CD8-positive, alpha-beta memory T cell (primary cell): ENCODE measurements at regions not wholly inside any gene's neighbourhood (a gene's known extent, or its start where the extent isn't known, plus 50 kb on each side); places are given as distances from the start of the nearest gene placed in this dataset.
"Not testable (repeated sequence)": the region's sequence is repeated elsewhere in the genome, so short reads cannot be mapped to it uniquely, and the experiment has no call there.

Experiments used
- CTCF ChIA-PET: fragments of 350-600 bp; sonication (Branson Sonifier 250); formaldehyde crosslinking; loops from one replicate; lab custom pipeline; 2021; ENCODE audit warnings: antibody characterized with exemption; lab: Charles Lee
- POLR2A ChIA-PET: fragments of 350-600 bp; sonication (Branson Sonifier 250); formaldehyde crosslinking; loops from one replicate; lab custom pipeline; 2021; ENCODE audit warnings: antibody characterized with exemption; lab: Charles Lee
- DNase-seq, 5 donors: peaks; one replicate each; pipeline versions ENCODE4 v3.0.0 to v3.0.0-alpha.2; 2020 to 2022; ENCODE audit warnings: mixed read lengths in 1 of 5
- H3K27ac ChIP-seq: one replicate; pipeline ENCODE4 v1.7.0; 2013; ENCODE audit warnings: low read depth, mild to moderate bottlenecking, low read length, moderate library complexity
- H3K27me3 ChIP-seq: 2 replicates; pipeline ENCODE4 v1.7.0; 2013; ENCODE audit warnings: low read length, mild to moderate bottlenecking; ENCODE audit not compliant: insufficient read depth, poor library complexity, severe bottlenecking
- H3K36me3 ChIP-seq: 2 replicates; pipeline ENCODE4 v1.7.0; 2013; ENCODE audit warnings: mild to moderate bottlenecking, low read length, moderate library complexity; ENCODE audit not compliant: insufficient read depth
- H3K4me1 ChIP-seq: 2 replicates; pipeline ENCODE4 v1.7.0; 2013; ENCODE audit warnings: mild to moderate bottlenecking, low read length, moderate library complexity; ENCODE audit not compliant: insufficient read depth
- H3K4me3 ChIP-seq: 2 replicates; pipeline ENCODE4 v1.7.0; 2013; ENCODE audit warnings: mild to moderate bottlenecking, low read length
- H3K9me3 ChIP-seq: 2 replicates; pipeline ENCODE4 v1.7.0; 2013; ENCODE audit warnings: mild to moderate bottlenecking, low read length
- H3K27ac Mint-ChIP-seq, 8 donors: one replicate each; pipeline ENCODE4 v1.8.0; 2020 to 2021; ENCODE audit warnings: mixed read lengths in 8 of 8, mild to moderate bottlenecking in 6 of 8, inconsistent platforms in 3 of 8, moderate library complexity in 3 of 8
- H3K27me3 Mint-ChIP-seq, 2 donors: one replicate each; pipeline ENCODE4 v1.8.0; 2020 to 2021; ENCODE audit warnings: mixed read lengths in 2 of 2, mild to moderate bottlenecking in 1 of 2, moderate library complexity in 1 of 2
- H3K36me3 Mint-ChIP-seq, 3 donors: one replicate each; pipeline ENCODE4 v1.8.0; 2020 to 2021; ENCODE audit warnings: mixed read lengths in 3 of 3, inconsistent platforms in 1 of 3, mild to moderate bottlenecking in 1 of 3
- H3K4me1 Mint-ChIP-seq, 3 donors: one replicate each; pipeline ENCODE4 v1.8.0; 2020 to 2021; ENCODE audit warnings: mixed read lengths in 3 of 3, inconsistent platforms in 1 of 3, mild to moderate bottlenecking in 1 of 3
- H3K4me3 Mint-ChIP-seq, 7 donors: one replicate each; pipeline ENCODE4 v1.8.0; 2020 to 2021; ENCODE audit warnings: mixed read lengths in 7 of 7, mild to moderate bottlenecking in 6 of 7, moderate library complexity in 4 of 7, inconsistent platforms in 2 of 7
- H3K9me3 Mint-ChIP-seq, 5 donors: one replicate each; pipeline ENCODE4 v1.8.0; 2020 to 2022; ENCODE audit warnings: mixed read lengths in 5 of 5, mild to moderate bottlenecking in 3 of 5, moderate library complexity in 2 of 5, inconsistent platforms in 1 of 5

DNA sequence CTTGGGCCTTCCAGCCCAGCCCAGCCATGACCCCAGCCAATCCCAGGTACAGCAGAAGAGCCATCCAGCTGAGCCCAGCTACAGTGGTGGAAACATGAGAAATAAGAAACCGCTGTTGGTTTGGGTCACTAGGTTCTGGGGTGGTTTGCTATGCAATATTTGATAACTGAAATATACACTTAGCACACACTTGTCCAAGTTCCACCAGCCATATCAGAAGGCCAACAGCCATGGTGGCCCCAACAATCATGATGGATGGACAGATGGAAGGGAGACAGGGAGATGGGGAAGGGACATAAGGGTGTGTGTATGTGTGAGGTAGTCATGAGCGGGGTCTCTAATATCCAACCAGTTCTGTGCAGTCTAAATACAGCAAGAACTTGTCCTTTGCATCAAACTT is 86.5 kb downstream of the KCNJ18 start:
- H3K4me3 ChIP-seq, H3K4me1 ChIP-seq, H3K27ac ChIP-seq, H3K27me3 ChIP-seq, H3K9me3 Mint-ChIP-seq, H3K4me1 Mint-ChIP-seq, H3K36me3 ChIP-seq, POLR2A ChIA-PET, H3K27me3 Mint-ChIP-seq, H3K9me3 ChIP-seq, H3K4me3 Mint-ChIP-seq, CTCF ChIA-PET, H3K27ac Mint-ChIP-seq, H3K36me3 Mint-ChIP-seq, DNase-seq: not testable (repeated sequence)

DNA sequence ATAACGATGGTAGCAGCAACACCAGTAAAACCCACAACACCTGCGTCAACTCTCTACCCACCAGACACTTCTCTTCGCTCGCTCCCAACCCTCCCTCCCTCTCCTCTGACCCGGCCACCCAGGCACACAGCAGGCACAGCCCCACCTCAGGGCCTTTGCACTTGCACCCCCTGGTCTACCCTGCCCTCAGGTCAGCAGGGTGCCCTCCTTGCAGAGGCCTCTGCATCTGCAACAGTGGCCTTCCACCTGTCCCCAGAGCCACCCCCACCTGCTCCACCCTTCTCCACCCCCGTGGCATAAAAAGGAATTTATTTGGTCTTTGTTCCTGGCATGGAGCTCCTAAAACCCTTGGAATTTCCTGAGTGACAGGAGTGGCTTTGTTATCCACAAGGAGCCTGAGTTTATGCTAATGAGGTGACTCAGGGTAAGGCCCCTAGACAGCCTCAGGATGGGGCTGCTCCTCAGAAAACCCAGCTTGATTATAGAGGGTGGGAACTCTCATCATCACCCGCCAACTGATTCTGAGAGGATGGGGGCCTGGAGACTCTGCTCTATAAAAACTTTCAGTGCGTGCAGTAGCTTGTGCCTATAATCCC is 88.1 kb downstream of the KCNJ18 start:
- H3K36me3 Mint-ChIP-seq, H3K27me3 ChIP-seq, POLR2A ChIA-PET, H3K27me3 Mint-ChIP-seq, H3K27ac Mint-ChIP-seq, H3K4me3 Mint-ChIP-seq, H3K4me3 ChIP-seq, CTCF ChIA-PET, H3K27ac ChIP-seq, H3K4me1 Mint-ChIP-seq, H3K36me3 ChIP-seq, H3K4me1 ChIP-seq, H3K9me3 ChIP-seq, H3K9me3 Mint-ChIP-seq, DNase-seq: not testable (repeated sequence)

DNA sequence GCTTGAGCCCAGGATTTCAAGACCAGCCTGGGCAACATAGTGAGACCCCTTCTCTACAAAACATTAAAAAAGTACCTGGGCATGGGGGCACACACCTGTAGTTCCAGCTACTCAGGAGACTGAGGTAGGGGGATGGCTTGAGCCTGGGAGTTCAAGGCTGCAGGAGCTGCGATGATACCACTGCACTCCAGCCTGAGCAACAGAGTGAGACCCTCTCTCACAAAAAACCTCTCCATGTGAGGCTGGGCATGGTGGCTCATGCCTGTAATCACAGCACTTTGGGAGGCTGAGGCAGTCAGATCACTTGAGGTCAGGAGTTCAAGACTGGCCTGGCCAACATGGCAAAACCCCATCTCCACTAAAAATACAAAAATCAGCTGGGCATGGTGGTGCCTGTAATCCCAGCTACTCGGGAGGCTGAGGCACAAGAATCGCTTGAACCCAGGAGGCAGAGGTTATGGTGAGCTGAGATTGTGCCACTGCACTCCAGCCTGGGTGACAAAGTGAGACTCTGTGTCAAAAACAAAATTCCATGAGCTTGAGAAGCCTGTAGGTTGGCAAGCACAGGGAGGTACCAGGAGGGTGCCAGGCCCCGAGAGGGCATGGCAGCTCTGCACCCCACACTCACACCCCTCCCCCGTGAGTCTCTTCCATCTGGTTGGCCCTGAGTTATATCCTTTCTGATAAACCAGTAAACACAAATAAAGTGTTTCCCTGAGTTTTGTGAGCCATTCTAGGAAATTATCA is 88.8 kb downstream of the KCNJ18 start:
- POLR2A ChIA-PET, H3K27me3 Mint-ChIP-seq, H3K27ac ChIP-seq, H3K4me1 Mint-ChIP-seq, CTCF ChIA-PET, H3K4me3 ChIP-seq, H3K27me3 ChIP-seq, H3K4me1 ChIP-seq, H3K4me3 Mint-ChIP-seq, H3K27ac Mint-ChIP-seq, DNase-seq, H3K9me3 Mint-ChIP-seq, H3K36me3 Mint-ChIP-seq, H3K36me3 ChIP-seq, H3K9me3 ChIP-seq: not testable (repeated sequence)

DNA sequence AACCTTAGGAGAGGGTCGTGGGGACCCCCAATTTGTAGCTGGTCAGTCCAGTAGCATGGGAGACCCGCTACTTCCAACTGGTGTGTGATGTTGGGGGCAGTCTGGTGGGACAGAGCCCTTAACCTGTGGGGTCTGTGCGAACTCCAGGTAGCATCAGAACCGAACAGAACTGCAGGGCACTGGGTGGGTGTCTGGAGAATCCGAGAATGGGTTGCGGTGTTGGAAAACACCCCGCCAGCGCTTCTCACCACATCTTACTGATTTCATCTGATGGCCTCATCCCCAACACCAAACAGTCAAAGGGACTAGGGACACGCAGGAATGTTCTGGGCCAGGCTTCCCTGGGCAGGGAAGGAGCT is 89.3 kb downstream of the KCNJ18 start:
- H3K9me3 ChIP-seq, H3K9me3 Mint-ChIP-seq, H3K4me3 ChIP-seq, H3K4me1 ChIP-seq, H3K27me3 Mint-ChIP-seq, CTCF ChIA-PET, H3K36me3 ChIP-seq, POLR2A ChIA-PET, H3K4me3 Mint-ChIP-seq, H3K4me1 Mint-ChIP-seq, H3K36me3 Mint-ChIP-seq, H3K27ac ChIP-seq, H3K27me3 ChIP-seq, H3K27ac Mint-ChIP-seq, DNase-seq: not testable (repeated sequence)

DNA sequence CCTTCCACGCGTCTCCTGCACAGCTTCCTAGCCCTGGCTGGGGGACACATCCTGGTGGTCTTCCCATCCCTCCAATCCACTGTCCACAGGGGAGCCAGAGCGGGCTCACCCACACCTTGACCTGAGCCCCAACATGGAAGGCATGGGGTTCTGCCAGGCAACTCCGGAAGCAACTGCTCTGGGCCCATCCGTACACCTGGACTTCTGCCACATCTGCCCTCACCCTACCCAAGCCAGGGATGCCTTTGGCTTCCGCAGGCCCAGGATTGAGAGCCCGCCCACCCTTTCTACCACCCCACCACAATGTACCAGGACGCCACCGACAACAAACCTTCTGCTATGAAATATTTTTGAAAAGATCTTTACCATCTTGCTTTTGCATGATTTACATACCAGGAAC is 89.8 kb downstream of the KCNJ18 start:
- H3K4me3 Mint-ChIP-seq, H3K4me1 Mint-ChIP-seq, H3K4me1 ChIP-seq, H3K36me3 ChIP-seq, H3K27ac ChIP-seq, H3K36me3 Mint-ChIP-seq, H3K27ac Mint-ChIP-seq, CTCF ChIA-PET, H3K9me3 Mint-ChIP-seq, H3K4me3 ChIP-seq, POLR2A ChIA-PET, H3K27me3 Mint-ChIP-seq, DNase-seq, H3K27me3 ChIP-seq, H3K9me3 ChIP-seq: not testable (repeated sequence)

DNA sequence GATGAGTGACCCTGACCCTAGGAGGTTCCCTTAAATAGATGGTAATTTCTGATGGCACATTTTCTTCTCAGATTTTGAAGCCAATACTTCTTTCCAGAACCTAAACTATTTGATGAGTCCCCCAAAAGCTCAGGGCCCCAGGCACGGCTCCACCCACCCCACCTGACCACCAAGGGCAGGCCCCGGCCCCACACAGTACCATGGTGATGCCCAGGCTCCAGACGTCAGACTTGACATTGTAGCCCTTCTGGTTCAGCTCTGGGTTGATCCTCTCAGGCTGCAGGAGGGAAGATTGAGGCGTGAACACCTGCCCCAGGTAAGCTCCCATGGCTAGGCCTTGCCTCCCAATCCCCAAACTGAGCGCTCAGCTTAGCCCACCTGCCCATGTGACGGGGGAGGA is 90.3 kb downstream of the KCNJ18 start:
- H3K4me3 ChIP-seq, POLR2A ChIA-PET, H3K27me3 ChIP-seq, CTCF ChIA-PET, H3K9me3 ChIP-seq, H3K4me3 Mint-ChIP-seq, H3K27ac Mint-ChIP-seq, H3K36me3 ChIP-seq, H3K27me3 Mint-ChIP-seq, H3K9me3 Mint-ChIP-seq, H3K36me3 Mint-ChIP-seq, H3K4me1 Mint-ChIP-seq, DNase-seq, H3K4me1 ChIP-seq, H3K27ac ChIP-seq: not testable (repeated sequence)

DNA sequence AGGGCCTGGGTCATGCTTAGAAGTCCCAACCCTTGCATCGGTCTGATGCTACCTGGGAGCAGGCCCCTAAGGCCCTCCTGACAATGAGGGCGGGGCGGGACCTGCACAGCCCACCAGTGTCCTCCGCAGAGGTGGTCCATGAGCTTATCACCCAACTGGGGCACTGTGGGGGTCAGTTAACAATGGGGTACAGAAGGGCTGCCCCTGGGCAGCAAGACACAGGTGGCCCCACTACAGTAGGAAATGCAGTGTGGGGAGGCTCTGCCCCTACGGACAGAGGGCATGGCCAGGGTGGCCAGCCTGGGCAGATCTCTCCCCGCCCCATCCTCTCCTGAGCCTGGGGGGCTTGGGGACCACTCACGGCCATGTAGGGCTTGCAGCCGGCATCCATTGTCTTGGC is 90.7 kb downstream of the KCNJ18 start:
- H3K4me3 Mint-ChIP-seq, CTCF ChIA-PET, H3K36me3 ChIP-seq, H3K27ac ChIP-seq, H3K9me3 ChIP-seq, H3K27me3 Mint-ChIP-seq, H3K27ac Mint-ChIP-seq, POLR2A ChIA-PET, H3K36me3 Mint-ChIP-seq, H3K4me1 ChIP-seq, H3K27me3 ChIP-seq, H3K9me3 Mint-ChIP-seq, DNase-seq, H3K4me3 ChIP-seq, H3K4me1 Mint-ChIP-seq: not testable (repeated sequence)

DNA sequence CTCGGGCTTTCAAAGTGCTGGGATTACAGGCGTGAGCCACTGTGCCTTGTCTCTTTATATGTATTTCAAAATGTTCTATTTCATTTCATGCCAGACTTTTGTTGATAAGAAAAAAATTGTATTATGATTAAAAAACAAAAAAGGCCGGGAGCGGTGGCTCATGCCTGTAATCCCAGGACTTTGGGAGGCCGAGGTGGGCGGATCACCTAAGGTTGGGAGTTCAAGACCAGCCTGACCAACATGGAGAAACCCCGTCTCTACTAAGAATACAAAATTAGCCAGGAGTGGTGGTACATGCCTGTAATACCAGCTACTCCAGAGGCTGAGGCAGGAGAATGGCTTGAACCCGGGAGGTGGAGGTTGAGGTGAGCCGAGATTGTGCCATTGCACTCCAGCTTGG is 121.9 kb downstream of the KCNJ18 start:
- H3K36me3 ChIP-seq, H3K9me3 ChIP-seq, H3K4me1 Mint-ChIP-seq, CTCF ChIA-PET, DNase-seq, H3K4me1 ChIP-seq, H3K36me3 Mint-ChIP-seq, POLR2A ChIA-PET, H3K27ac ChIP-seq, H3K27me3 ChIP-seq, H3K27ac Mint-ChIP-seq, H3K4me3 Mint-ChIP-seq, H3K4me3 ChIP-seq, H3K27me3 Mint-ChIP-seq: not testable (repeated sequence)
- H3K9me3 Mint-ChIP-seq, result peaks cover 10 to 27% (median 11%) of the 10 kb centered on the region in 5 donors

DNA sequence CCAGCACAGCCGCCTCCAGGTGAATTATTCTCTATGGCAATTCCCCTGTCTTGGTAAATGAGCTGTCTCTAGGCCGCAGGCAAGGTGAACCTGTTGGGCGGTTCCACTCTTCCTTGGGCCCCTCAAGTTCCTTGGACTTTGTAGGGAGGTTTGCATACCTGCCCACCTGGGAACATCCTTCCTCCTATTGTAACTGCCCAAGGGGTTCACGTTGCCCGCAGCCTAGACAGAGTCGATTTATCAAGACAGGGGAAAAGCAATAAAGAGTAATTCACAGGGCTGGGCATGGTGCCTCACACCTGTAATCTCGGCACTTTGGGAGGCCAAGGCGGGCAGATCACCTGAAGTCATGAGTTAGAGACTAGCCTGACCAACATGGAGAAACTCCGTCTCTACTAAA is 122.5 kb downstream of the KCNJ18 start:
- Mint-ChIP-seq H3K9me3 (peaks cover 10 to 27% (median 11%) of the 10 kb centered on the region in 5 donors), H3K27me3 (peaks cover 0 to 1% of the 10 kb centered on the region in 2 donors), H3K4me1 (no peaks in the 10 kb centered on the region), H3K27ac (no peak overlapping the region), H3K4me3 (no peak overlapping the region), H3K36me3 (no peaks in the 10 kb centered on the region)
- DNase-seq, result peak in 1 of 5 donors; percentile 41
- no peak overlapping the region for H3K4me3 ChIP-seq
- no peaks in the 10 kb centered on the region for H3K36me3 ChIP-seq
- H3K27me3 ChIP-seq, result no peaks in the 10 kb centered on the region
- POLR2A ChIA-PET, result no interaction called here
- H3K27ac ChIP-seq, result no peak overlapping the region
- no peaks in the 10 kb centered on the region for H3K4me1 ChIP-seq
- no peaks in the 10 kb centered on the region for H3K9me3 ChIP-seq
- CTCF ChIA-PET, result no interaction called here
